Loucy (cell line): ENCODE measurements at regions not wholly inside any gene's neighbourhood (a gene's known extent, or its start where the extent isn't known, plus 50 kb on each side); places are given as distances from the start of the nearest gene placed in this dataset.

Experiments
- H2AFZ ChIP-seq: fragments of 200-600 bp; sonication (generic); 2 replicates; pipeline ENCODE4 v1.6.0; 2016; ENCODE audit warnings: antibody characterized with exemption, mild to moderate bottlenecking, low read length, moderate library complexity
- H3F3A ChIP-seq: fragments of 200-600 bp; 2 replicates; pipeline ENCODE4 v1.6.0; 2016; ENCODE audit warnings: antibody characterized with exemption, low read depth, mild to moderate bottlenecking
- H3K27me3 ChIP-seq: fragments of 200-600 bp; sonication (generic); 2 replicates; pipeline ENCODE4 v1.6.1; 2014; ENCODE audit warnings: low read length, mild to moderate bottlenecking; ENCODE audit not compliant: insufficient read depth, poor library complexity, severe bottlenecking
- H3K36me3 ChIP-seq: fragments of 200-600 bp; sonication (generic); 2 replicates; pipeline ENCODE4 v1.6.1; 2016; ENCODE audit warnings: low read length; ENCODE audit not compliant: insufficient read depth
- H3K4me1 ChIP-seq: fragments of 200-600 bp; sonication (generic); 2 replicates; pipeline ENCODE4 v1.5.1; 2014; ENCODE audit warnings: low read length, mild to moderate bottlenecking; ENCODE audit not compliant: insufficient read depth, poor library complexity, severe bottlenecking
- H3K4me2 ChIP-seq: fragments of 200-600 bp; sonication (generic); 2 replicates; pipeline ENCODE4 v1.6.0; 2014; ENCODE audit warnings: antibody characterized with exemption, low read length, low read depth, mild to moderate bottlenecking; ENCODE audit not compliant: poor library complexity, severe bottlenecking
- H3K4me3 ChIP-seq: fragments of 200-600 bp; sonication (generic); 2 replicates; pipeline ENCODE4 v1.5.1; 2014; ENCODE audit warnings: low read length, mild to moderate bottlenecking, mixed read lengths; ENCODE audit not compliant: poor library complexity, severe bottlenecking
- H3K79me2 ChIP-seq: fragments of 200-600 bp; sonication (generic); 2 replicates; pipeline ENCODE4 v1.6.1; 2014; ENCODE audit warnings: low read length; ENCODE audit not compliant: insufficient read depth
- H3K9ac ChIP-seq: fragments of 200-600 bp; sonication (generic); 2 replicates; pipeline ENCODE4 v1.6.0; 2014; ENCODE audit warnings: mild to moderate bottlenecking, low read depth, low read length, moderate library complexity; ENCODE audit not compliant: poor library complexity, severe bottlenecking
- H3K9me2 ChIP-seq: fragments of 200-600 bp; sonication (generic); replicated peaks from 2 replicates; pipeline ENCODE4 v1.6.1; 2016; ENCODE audit warnings: low read depth, low read length, mixed read lengths
- H3K9me3 ChIP-seq: fragments of 200-600 bp; sonication (generic); 2 replicates; pipeline ENCODE4 v1.6.1; 2014; ENCODE audit warnings: mild to moderate bottlenecking, antibody characterized with exemption, low read length, low read depth; ENCODE audit not compliant: insufficient read depth
- H4K20me1 ChIP-seq: fragments of 200-600 bp; sonication (generic); 2 replicates; pipeline ENCODE4 v1.6.0; 2014; ENCODE audit warnings: antibody characterized with exemption, low read length, mild to moderate bottlenecking; ENCODE audit not compliant: insufficient read depth, poor library complexity, severe bottlenecking
- EZH2phosphoT487 ChIP-seq: fragments of 200-600 bp; IDR thresholded peaks from 2 replicates; pipeline ENCODE4 v1.6.1; 2018; ENCODE audit warnings: antibody characterized with exemption, mild to moderate bottlenecking, moderate library complexity, borderline replicate concordance
- TF ChIP-seq, protein P1 (sequence below): fragments of 200-600 bp; sonication (generic); conservative IDR thresholded peaks from 2 replicates; pipeline ENCODE4 v1.5.1; 2014; ENCODE audit warnings: mild to moderate bottlenecking, antibody characterized with exemption, low read length

DNA sequence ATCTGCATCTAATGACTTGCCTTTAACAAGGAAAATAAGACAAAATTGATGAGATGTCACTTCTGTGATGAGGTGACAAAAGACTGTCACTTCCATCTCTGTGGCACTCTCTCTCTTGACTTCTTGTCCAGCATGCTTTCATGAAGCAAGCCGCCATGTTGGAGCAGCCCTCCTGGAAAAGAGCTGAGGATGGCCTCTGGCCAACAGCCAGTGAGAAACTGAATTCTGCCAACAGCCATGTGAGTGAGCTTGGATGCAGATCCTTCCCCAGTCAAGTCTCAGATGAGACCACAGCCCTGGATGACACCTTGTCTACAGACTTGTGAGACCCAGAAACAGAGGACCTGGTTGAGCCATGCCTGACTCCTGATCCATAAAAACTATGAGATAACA, 412.6 kb upstream of the SHH start:
- H3K9me3 ChIP-seq, result peaks cover 6% of the 10 kb centered on the region; the same call in 1 of the 2 replicates
- no peaks in the 10 kb centered on the region for H3K36me3 ChIP-seq
- no peak overlapping the region for H3K4me2 ChIP-seq
- H3K4me1 ChIP-seq, result no peaks in the 10 kb centered on the region
- H2AFZ ChIP-seq, result no peak overlapping the region
- no peaks in the 10 kb centered on the region for H3F3A ChIP-seq
- no peaks in the 10 kb centered on the region for H3K79me2 ChIP-seq
- H3K9me2 ChIP-seq, result no peaks in the 10 kb centered on the region; the same call in 1 of the 2 replicates
- H3K4me3 ChIP-seq, result no peak overlapping the region
- TF ChIP-seq EZH2phosphoT487, result no peak
- TF ChIP-seq, protein P1, sequence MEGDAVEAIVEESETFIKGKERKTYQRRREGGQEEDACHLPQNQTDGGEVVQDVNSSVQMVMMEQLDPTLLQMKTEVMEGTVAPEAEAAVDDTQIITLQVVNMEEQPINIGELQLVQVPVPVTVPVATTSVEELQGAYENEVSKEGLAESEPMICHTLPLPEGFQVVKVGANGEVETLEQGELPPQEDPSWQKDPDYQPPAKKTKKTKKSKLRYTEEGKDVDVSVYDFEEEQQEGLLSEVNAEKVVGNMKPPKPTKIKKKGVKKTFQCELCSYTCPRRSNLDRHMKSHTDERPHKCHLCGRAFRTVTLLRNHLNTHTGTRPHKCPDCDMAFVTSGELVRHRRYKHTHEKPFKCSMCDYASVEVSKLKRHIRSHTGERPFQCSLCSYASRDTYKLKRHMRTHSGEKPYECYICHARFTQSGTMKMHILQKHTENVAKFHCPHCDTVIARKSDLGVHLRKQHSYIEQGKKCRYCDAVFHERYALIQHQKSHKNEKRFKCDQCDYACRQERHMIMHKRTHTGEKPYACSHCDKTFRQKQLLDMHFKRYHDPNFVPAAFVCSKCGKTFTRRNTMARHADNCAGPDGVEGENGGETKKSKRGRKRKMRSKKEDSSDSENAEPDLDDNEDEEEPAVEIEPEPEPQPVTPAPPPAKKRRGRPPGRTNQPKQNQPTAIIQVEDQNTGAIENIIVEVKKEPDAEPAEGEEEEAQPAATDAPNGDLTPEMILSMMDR, result no peak
- H4K20me1 ChIP-seq, result no peaks in the 10 kb centered on the region
- H3K27me3 ChIP-seq, result no peaks in the 10 kb centered on the region
- no peak overlapping the region for H3K9ac ChIP-seq

DNA sequence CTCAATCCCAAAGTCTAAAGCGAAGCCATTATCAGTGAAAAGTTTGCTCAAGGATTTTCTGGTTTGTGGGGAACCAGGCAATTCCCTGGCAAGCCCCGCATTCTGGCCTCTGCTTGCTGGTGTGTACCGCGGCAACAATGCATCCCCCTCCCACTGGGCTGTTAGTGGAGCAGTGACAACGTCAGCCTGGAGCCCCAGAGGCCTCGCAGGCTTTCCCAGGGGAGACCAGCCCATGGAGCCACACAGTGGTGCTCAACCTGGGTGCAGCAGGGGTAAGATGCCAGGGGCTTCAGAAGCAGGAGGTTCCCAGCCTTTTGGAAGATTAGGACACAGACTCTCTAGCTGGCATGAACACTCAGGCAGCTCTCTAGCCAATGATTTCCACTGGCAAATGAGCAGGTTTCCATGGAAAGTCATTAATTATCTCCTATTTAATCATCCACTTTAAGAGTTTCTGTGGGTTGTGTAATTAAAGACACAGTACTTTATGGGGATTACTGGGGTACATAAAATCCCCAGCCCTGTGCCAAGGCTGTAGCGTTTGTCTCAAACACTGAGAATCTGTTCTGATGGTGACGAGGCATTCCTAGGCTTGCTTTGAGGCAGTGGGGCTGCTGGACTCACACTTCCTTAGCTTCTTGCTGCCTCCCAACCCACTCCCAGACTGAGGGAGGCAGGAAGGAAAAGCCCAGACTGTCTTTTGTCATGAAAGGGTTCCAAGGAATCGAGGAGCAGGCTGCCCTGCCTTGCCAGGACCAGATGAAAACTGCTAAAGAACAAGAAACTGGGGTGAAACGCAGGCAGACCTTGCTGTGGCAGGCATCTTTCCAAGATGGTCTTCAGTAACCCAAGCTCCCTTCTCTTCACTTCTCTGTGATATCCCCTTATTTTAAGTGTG, 411.9 kb upstream of the SHH start:
- TF ChIP-seq EZH2phosphoT487, result no peak
- TF ChIP-seq, protein P1, result no peak
- Histone ChIP-seq H3K4me3 (no peak overlapping the region), H3K9me2 (no peaks in the 10 kb centered on the region; the same call in 1 of the 2 replicates), H2AFZ (no peak overlapping the region), H3K36me3 (no peaks in the 10 kb centered on the region), H3K4me1 (no peaks in the 10 kb centered on the region), H3K79me2 (no peaks in the 10 kb centered on the region), H4K20me1 (no peaks in the 10 kb centered on the region), H3K4me2 (no peak overlapping the region), H3K9ac (no peak overlapping the region), H3K27me3 (no peaks in the 10 kb centered on the region), H3F3A (no peaks in the 10 kb centered on the region), H3K9me3 (peaks cover 6% of the 10 kb centered on the region; the same call in 1 of the 2 replicates)

DNA sequence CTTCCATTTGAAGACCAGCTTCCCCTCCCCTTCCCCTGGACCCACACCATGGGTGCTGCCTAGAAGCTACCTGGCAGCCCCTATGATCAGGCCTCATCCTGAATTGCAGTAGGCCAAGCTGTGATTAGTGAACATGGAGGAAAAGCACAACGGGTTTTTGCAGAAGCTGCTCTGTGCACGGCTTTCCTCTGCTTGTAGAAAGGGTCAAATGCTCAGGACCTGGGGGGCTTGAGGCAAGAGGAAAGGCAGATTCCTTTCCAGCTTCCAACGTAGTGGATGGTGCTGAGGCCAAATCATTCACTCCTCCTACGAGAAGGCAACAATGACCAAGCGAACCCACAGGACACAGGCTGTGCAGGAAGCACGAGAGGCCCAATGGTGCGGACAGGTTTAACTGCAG, 410.3 kb upstream of the SHH start:
- TF ChIP-seq, protein P1, result no peak
- no peak for TF ChIP-seq EZH2phosphoT487
- peaks cover 6% of the 10 kb centered on the region; the same call in 1 of the 2 replicates for H3K9me3 ChIP-seq

More for the DNA sequence above, 410.3 kb upstream of the SHH start:
- H3K36me3 ChIP-seq, result no peaks in the 10 kb centered on the region
- no peak overlapping the region for H3K4me2 ChIP-seq
- H2AFZ ChIP-seq, result no peak overlapping the region
- no peaks in the 10 kb centered on the region for H3K9me2 ChIP-seq
- no peak overlapping the region for H3K4me3 ChIP-seq
- no peak overlapping the region for H3K9ac ChIP-seq
- no peaks in the 10 kb centered on the region for H3K27me3 ChIP-seq
- H3F3A ChIP-seq, result no peaks in the 10 kb centered on the region
- H3K4me1 ChIP-seq, result no peaks in the 10 kb centered on the region
- H3K79me2 ChIP-seq, result no peaks in the 10 kb centered on the region
- H4K20me1 ChIP-seq, result no peaks in the 10 kb centered on the region
